NCI-H1694 treated with DMSO at 0.1 percent for 48 hours (cell line): ENCODE measurements at regions not wholly inside any gene's neighbourhood (a gene's known extent, or its start where the extent isn't known, plus 50 kb on each side); places are given as distances from the start of the nearest gene placed in this dataset.
"Not testable (repeated sequence)": the region's sequence is repeated elsewhere in the genome, so short reads cannot be mapped to it uniquely, and the experiment has no call there.

Experiments used
- DNase-seq: peaks from one replicate; lab custom pipeline; 2025; lab: John Stamatoyannopoulos, UW

DNA sequence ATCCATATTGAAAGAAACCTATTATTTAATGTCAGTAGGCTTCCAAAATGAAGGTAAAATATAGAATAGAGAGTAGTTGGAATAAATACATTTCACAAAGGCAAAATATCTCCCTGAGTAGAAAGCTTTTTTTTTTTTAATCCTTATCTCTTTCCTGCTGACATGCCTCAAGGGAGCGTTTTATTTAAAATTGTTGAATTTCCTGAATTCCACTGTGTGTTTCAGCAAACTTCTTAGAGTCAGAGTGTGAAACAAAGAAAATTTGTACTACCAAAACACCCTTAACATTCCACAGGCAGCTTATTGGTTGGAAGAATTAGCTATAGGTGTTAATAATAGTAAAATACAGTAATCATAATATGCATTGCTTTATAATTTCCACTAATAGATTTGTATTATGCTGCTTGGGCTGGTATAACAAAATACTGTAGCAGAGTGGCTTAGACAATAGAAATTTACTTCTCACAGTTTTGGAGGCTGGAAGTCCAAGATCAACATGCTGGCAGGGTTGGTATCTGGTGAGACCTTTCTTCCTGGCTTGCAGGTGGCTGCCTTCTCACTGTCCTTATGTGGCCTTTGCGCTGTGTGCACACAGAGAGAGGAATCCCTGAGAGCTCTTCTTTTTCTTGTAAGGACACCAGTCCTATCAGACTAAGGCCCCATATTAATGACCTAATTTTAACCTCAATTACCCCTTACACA lies 468.4 kb upstream of the C1orf87 start:
- no peak for DNase-seq

GRCh38 chr1:60540141-60540540 lies 466.6 kb upstream of the C1orf87 start:
- no peak for DNase-seq

DNA sequence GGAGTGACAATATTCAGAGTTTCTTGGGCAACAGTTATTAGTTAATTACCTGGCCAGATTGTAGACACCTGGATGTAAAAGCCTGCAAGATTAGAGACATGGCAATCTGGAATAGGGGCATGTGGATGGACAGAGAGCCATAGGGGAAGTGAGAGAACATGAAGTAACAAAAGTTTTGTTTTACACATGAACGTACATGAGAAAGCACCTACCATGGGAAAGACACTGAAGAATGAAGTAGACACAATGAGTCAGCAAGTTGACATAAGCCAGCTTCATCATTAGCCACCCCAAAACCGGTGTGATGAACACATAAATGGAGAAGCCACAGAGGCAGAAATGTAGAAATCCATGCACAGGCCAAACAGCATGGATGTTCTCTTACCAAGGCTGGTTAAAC lies 462.1 kb upstream of the C1orf87 start:
- no peak for DNase-seq

DNA sequence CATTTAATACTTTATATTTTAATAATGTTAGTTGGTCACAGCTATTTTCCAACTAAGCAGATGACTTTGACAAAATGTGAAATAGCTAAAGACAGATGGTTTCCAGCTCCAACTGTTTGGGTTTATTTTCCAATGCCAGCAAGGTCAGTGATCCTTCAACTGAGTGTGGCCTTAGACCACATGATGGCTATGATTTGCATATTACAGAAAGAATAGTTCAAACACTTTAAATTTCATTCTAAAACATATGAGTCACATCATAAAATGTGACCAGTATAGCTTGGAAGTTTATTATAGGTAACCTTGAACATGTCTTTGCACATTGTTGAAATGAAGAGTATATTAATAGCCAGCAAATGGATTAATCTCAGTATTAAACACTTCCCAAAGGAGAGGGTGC lies 454.0 kb upstream of the C1orf87 start:
- DNase-seq, result no peak

- DNase-seq, result no peak
Observed at GRCh38 chr1:60516996-60517395, 443.4 kb upstream of the C1orf87 start.

- DNase-seq, result no peak
Observed at GRCh38 chr1:60510162-60510561, 436.6 kb upstream of the C1orf87 start.

DNA sequence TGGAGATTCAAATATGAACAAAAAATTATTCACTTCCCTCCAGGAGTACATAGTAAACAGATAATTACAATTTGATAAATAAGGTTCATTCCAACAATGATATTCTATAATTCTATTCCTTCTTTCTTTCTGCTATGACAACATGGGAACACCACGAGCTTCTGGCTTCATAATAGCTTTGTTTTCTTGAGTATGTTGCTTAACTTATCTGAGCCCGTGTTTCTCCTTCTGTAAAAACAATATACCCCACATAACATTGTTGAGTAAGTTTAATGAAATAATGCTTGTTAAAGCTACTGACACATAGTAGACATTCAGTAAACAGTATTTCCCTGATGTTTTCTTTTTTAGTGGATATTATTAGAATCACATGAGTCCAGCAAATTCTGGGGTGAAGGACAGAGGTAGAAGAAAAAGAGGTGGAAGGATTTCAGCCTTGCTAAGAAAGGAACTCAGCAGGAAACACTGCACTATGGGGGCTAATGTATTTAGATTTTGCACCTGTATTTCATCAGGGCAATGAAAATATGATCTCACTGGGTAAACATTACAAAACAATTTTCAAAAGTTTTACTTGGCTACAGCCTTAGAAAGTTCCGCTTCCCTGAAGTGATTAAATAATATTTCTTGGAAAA lies 430.8 kb upstream of the C1orf87 start:
- no peak for DNase-seq

- DNase-seq, result peak; percentile 95
Observed at GRCh38 chr1:60503266-60503925, 429.8 kb upstream of the C1orf87 start.

DNA sequence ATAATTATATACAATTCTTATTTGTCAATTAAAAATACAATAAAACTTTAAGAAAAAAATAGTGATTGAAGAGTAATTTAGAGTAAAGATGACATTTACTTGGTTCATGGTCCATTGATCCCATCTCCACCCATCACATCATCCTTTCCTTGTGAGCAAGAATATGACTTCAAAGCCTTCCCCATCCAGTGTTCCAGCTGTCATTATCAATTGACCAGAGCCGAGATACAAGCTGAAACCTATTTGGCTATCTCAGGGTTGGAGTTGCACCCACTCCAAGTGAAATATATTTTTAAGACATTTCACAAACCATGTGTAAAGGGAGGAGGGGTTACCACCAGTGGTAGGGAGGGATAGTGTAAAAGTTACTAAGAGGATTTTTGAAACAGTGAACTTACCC lies 428.9 kb upstream of the C1orf87 start:
- DNase-seq, result no peak

DNA sequence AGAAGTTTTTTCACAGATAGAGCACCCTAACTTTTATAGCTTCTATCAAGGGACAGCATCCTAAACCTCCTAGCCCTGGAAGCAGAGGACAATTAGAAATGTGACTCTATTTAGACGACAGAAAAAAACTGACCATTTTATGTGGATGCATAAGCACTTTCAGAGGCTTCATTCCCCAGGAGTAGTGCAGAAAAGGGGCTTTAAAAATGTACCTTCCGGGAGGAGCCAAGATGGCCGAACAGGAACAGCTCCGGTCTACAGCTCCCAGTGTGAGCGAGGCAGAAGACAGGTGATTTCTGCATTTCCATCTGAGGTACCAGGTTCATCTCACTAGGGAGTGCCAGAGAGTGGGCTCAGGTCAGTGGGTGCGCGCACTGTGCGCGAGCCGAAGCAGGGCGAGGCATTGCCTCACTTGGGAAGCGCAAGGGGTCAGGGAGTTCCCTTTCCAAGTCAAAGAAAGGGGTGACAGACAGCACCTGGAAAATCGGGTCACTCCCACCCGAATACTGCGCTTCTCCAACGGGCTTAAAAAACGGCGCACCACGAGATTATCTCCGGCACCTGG lies 416.4 kb upstream of the C1orf87 start:
- DNase-seq, result not testable (repeated sequence)

DNA sequence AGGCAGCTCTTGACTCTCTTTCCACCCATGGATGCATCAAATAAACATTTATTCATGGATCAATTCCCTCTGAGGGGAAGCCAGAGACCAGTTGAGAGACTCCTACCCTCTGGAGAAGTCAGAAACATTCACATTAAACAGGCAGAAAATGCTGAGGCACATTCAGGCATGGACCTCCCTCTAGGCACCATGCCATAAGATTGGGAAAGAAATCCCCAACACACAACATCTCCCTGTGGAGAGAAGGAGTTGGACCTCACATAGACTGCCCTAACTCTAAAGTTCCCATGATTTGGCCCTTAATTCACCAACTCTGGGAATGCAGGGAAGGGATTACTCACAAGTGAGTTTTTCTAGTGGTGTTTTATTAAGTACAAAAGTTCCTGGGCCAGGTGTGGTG lies 415.3 kb upstream of the C1orf87 start:
- DNase-seq, result no peak

GRCh38 chr1:60487565-60488345 lies 414.2 kb upstream of the C1orf87 start:
- no peak for DNase-seq

- no peak for DNase-seq
Observed at GRCh38 chr1:60483509-60483908, 409.9 kb upstream of the C1orf87 start.

GRCh38 chr1:60470246-60470645 lies 396.7 kb upstream of the C1orf87 start:
- DNase-seq, result no peak

GRCh38 chr1:60463786-60464185 lies 390.2 kb upstream of the C1orf87 start:
- DNase-seq, result no peak

- no peak for DNase-seq
Observed at GRCh38 chr1:60463146-60463545, 389.6 kb upstream of the C1orf87 start.

DNA sequence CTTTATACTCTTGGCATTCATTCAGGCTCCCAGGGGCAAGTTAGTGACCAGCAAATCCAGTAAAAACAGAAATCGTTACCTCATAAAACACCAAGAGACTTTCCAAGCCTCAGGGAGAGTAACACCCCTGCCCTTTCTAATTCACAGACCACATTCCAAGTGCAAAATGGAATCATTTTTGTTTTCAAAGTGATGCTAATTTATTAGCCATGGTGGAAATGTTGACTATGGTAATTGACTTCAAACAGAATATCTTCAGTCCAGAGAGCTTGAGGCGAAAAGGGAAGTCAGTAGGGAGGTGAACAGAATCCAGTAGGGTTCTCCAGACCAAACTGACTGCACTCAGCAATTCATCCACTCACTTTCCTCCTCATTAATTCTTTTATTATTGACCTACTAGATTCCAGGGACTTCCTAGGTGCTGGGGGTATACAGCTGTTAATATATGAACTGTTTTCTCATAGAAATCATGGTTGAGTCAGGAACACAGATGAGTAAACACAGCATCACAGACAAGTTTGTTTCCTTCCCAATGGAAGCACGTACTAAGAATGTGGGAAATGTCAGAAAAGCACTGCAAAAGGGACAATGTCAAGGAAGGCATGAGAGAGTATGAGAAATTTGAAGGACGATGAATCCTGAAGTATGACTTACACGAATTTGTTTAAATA lies 388.5 kb upstream of the C1orf87 start:
- DNase-seq, result no peak

- no peak for DNase-seq
Observed at GRCh38 chr1:60458111-60458510, 384.5 kb upstream of the C1orf87 start.

GRCh38 chr1:60449876-60450275 lies 376.3 kb upstream of the C1orf87 start:
- no peak for DNase-seq

DNA sequence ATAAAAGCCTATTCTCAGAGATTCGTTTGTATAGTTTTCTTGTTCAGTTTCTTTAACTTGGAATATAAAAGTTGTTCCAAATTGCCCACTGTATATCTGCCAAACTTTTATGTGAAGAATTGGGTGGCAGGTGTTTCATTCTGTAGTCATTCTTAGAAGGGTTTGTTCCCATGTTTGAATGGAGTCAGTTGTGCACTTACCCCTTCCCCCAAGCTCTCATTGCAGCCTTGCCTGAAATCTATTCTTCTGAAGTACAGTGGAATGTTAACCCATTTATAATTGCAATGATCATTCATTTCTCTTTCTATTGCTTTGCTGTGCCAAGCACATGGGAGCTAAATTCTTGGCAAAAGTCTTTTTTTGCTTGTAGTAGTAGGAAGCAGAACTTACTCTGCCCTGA lies 375.3 kb upstream of the C1orf87 start:
- no peak for DNase-seq

GRCh38 chr1:60444680-60445079 lies 371.1 kb upstream of the C1orf87 start:
- DNase-seq, result no peak

GRCh38 chr1:60436186-60436585 lies 362.6 kb upstream of the C1orf87 start:
- no peak for DNase-seq
